ENCODE measurements at regions not wholly inside any gene's neighbourhood (a gene's known extent, or its start where the extent isn't known, plus 50 kb on each side); places are given as distances from the start of the nearest gene placed in this dataset.
"Not testable (repeated sequence)": the region's sequence is repeated elsewhere in the genome, so short reads cannot be mapped to it uniquely, and the experiment has no call there.

- H3K4me3 ChIP-seq (replicated peaks in 1 of 2; ENCODE audit: low read depth in 2 of 2, low read length in 2 of 2) = no peak overlapping the region
- no peak for DNase-seq (ENCODE audit: low read depth in 2 of 2)
- TF ChIP-seq CTCF (IDR thresholded peaks at IDR 0.05; ENCODE audit: low read depth, low read length) = no peak
Observed at GRCh38 chr6:74901576-74901975, 304.3 kb downstream of the COL12A1 start.

GRCh38 chr6:74899416-74899815 is 306.4 kb downstream of the COL12A1 start:
- peak; percentile 69 to 79 for DNase-seq (ENCODE audit: low read depth in 2 of 2)
- TF ChIP-seq CTCF (IDR thresholded peaks at IDR 0.05; ENCODE audit: low read depth, low read length) = peak; percentile 56
- H3K4me3 ChIP-seq (replicated peaks in 1 of 2; ENCODE audit: low read depth in 2 of 2, low read length in 2 of 2) = no peak overlapping the region

- no peak overlapping the region for H3K4me3 ChIP-seq (replicated peaks in 1 of 2; ENCODE audit: low read depth in 2 of 2, low read length in 2 of 2)
- TF ChIP-seq CTCF (IDR thresholded peaks at IDR 0.05; ENCODE audit: low read depth, low read length) = no peak
- peak in 1 of 2 donors; percentile 29 for DNase-seq (ENCODE audit: low read depth in 2 of 2)
Observed at GRCh38 chr6:74892091-74892490, 313.8 kb downstream of the COL12A1 start.

GRCh38 chr6:74891349-74891831 is 314.5 kb downstream of the COL12A1 start:
- peak; percentile 47 to 79 for DNase-seq (ENCODE audit: low read depth in 2 of 2)
- H3K4me3 ChIP-seq (replicated peaks in 1 of 2; ENCODE audit: low read depth in 2 of 2, low read length in 2 of 2) = no peak overlapping the region
- TF ChIP-seq CTCF (IDR thresholded peaks at IDR 0.05; ENCODE audit: low read depth, low read length) = no peak

- no peak for TF ChIP-seq CTCF (IDR thresholded peaks at IDR 0.05; ENCODE audit: low read depth, low read length)
- H3K4me3 ChIP-seq (replicated peaks in 1 of 2; ENCODE audit: low read depth in 2 of 2, low read length in 2 of 2) = no peak overlapping the region
- DNase-seq (ENCODE audit: low read depth in 2 of 2) = no peak
Observed at GRCh38 chr6:74889635-74890034, 316.2 kb downstream of the COL12A1 start.

- not testable (repeated sequence) for DNase-seq (ENCODE audit: low read depth in 2 of 2); H3K4me3 ChIP-seq (replicated peaks in 1 of 2; ENCODE audit: low read depth in 2 of 2, low read length in 2 of 2)
Observed at GRCh38 chr6:74888741-74889140, 317.1 kb downstream of the COL12A1 start.

- H3K4me3 ChIP-seq (replicated peaks in 1 of 2; ENCODE audit: low read depth in 2 of 2, low read length in 2 of 2) = no peak overlapping the region
Observed at GRCh38 chr6:74879976-74880375, 325.9 kb downstream of the COL12A1 start.

More at GRCh38 chr6:74879976-74880375, 325.9 kb downstream of the COL12A1 start:
- DNase-seq (ENCODE audit: low read depth in 2 of 2) = no peak
- TF ChIP-seq CTCF (IDR thresholded peaks at IDR 0.05; ENCODE audit: low read depth, low read length) = no peak
